ENCODE measurements at regions not wholly inside any gene's neighbourhood (a gene's known extent, or its start where the extent isn't known, plus 50 kb on each side); places are given as distances from the start of the nearest gene placed in this dataset.

DNA sequence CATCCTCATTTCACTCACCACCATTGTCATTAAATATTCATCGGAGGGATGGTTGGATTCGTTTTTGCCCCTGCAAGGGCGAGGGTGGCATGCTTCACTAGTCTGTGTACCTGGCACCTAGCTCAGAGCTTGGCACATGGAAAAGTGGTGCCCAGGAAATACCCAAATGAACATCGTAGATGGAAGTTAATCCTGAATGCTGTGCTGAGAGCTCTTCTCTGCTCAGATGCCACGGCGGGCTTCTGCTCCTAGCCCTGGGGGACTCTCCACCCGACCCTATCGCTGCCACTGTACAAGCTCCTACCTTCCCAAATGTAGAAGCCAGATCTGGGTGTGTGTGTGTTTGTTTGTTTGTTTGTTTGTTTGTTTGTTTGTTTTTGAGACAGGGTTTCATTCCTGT lies 113.0 kb upstream of the ZNF507 start:
- no peaks in the 10 kb centered on the region for H3K4me1 ChIP-seq (ENCODE audit: control insufficient read depth in 2 of 2, insufficient read depth in 2 of 2, low read length in 1 of 2)
- no peak overlapping the region for H3K27ac ChIP-seq (ENCODE audit: low read depth in 2 of 2, low read length in 1 of 2)
- no peaks in the 10 kb centered on the region for H3K36me3 ChIP-seq (ENCODE audit: control insufficient read depth in 2 of 2, insufficient read depth in 2 of 2, low read length in 1 of 2)
- 77 to 83% methylated on average over 8 of the region's 8 CpGs for WGBS, 2 donors
- H3K27me3 ChIP-seq (ENCODE audit: control insufficient read depth in 1 of 2, insufficient read depth in 2 of 2, low read length in 2 of 2): no peaks in the 10 kb centered on the region
- H3K9me3 ChIP-seq (ENCODE audit: control insufficient read depth in 2 of 2, insufficient read depth in 1 of 2, low read depth in 1 of 2, low read length in 1 of 2): no peaks in the 10 kb centered on the region
- no peak overlapping the region for H3K4me3 ChIP-seq (ENCODE audit: low read depth in 1 of 2, low read length in 2 of 2)

DNA sequence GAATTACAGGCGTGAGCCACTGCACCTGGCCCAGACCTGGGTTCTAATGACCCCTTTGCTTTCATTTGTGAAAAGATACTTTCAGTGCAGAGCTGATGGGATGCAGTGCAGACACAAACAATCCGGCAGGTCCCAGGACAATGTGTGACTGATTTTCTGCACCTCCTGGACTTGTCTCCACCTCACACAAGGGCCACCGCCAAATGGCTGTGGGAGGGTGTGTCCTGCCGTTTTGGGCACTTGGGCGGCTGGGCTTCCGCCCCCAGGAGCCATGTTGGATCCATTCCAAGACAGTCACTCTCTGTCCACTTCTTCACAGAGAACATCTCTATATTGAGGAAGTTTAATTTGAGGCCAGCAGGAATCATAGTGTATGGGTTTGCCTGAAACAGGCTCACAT lies 112.3 kb upstream of the ZNF507 start:
- Histone ChIP-seq H3K4me1 (ENCODE audit: control insufficient read depth in 2 of 2, insufficient read depth in 2 of 2, low read length in 1 of 2) (no peaks in the 10 kb centered on the region), H3K27me3 (ENCODE audit: control insufficient read depth in 1 of 2, insufficient read depth in 2 of 2, low read length in 2 of 2) (no peaks in the 10 kb centered on the region), H3K9me3 (ENCODE audit: control insufficient read depth in 2 of 2, insufficient read depth in 1 of 2, low read depth in 1 of 2, low read length in 1 of 2) (peaks cover 0 to 2% of the 10 kb centered on the region in 2 donors), H3K4me3 (ENCODE audit: low read depth in 1 of 2, low read length in 2 of 2) (no peak overlapping the region), H3K36me3 (ENCODE audit: control insufficient read depth in 2 of 2, insufficient read depth in 2 of 2, low read length in 1 of 2) (no peaks in the 10 kb centered on the region), H3K27ac (ENCODE audit: low read depth in 2 of 2, low read length in 1 of 2) (no peak overlapping the region)
- WGBS, 2 donors: 48 to 55% methylated on average over 6 of the region's 6 CpGs

DNA sequence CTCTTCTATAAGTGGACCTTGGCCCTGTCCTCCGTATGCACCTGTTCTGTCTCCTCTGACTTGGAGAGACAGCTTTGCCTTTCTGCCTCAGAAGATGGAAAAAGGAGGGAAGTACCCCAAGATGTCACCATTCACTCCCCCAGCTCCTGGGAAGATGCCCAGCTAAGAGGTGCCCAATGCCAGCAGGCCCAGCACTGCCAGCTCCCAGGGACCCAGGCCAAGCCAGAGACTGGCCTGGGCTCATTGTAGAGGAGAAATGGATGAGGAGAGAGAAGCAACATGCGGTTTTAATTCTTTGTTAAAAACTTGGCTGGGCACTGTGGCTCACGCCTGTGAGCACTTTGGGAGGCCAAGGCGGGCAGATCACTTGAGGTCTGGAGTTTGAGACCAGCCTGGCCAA lies 111.5 kb upstream of the ZNF507 start:
- no peak overlapping the region for H3K27ac ChIP-seq (ENCODE audit: low read depth in 2 of 2, low read length in 1 of 2)
- H3K27me3 ChIP-seq (ENCODE audit: control insufficient read depth in 1 of 2, insufficient read depth in 2 of 2, low read length in 2 of 2): no peaks in the 10 kb centered on the region
- H3K9me3 ChIP-seq (ENCODE audit: control insufficient read depth in 2 of 2, insufficient read depth in 1 of 2, low read depth in 1 of 2, low read length in 1 of 2): peaks cover 0 to 2% of the 10 kb centered on the region in 2 donors
- no peaks in the 10 kb centered on the region for H3K36me3 ChIP-seq (ENCODE audit: control insufficient read depth in 2 of 2, insufficient read depth in 2 of 2, low read length in 1 of 2)
- WGBS, 2 donors: 62 to 67% methylated on average over 4 of the region's 4 CpGs
- H3K4me3 ChIP-seq (ENCODE audit: low read depth in 1 of 2, low read length in 2 of 2): no peak overlapping the region
- no peaks in the 10 kb centered on the region for H3K4me1 ChIP-seq (ENCODE audit: control insufficient read depth in 2 of 2, insufficient read depth in 2 of 2, low read length in 1 of 2)

DNA sequence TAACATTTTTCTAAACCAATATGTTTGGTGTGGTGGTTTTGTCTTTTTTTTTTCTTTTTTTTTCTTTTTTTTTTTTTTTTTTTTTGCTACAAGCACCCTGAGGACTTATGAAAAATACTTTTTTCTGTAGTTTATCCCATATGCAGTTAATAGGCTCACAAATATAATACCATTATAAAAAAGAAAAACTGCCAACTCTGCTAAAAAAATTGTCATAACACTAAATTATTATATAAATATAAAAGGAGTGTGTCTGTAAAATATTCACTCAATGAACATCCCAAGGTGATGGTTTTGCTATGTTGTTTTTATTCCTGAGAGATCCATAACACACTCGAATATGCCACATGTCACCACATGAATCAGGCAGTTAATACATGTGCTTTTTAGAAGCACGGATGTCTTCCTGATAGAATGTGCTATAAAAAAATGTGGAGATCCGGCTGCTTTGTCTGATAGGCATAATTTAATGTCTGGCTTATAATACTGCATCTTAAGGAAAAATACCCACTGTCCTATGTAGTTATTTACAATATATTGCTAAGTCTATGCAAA lies 110.7 kb upstream of the ZNF507 start:
- 54 to 61% methylated on average over 3 of the region's 3 CpGs for WGBS, 2 donors
- no peaks in the 10 kb centered on the region for H3K27me3 ChIP-seq (ENCODE audit: control insufficient read depth in 1 of 2, insufficient read depth in 2 of 2, low read length in 2 of 2)
- H3K27ac ChIP-seq (ENCODE audit: low read depth in 2 of 2, low read length in 1 of 2): no peak overlapping the region
- H3K4me1 ChIP-seq (ENCODE audit: control insufficient read depth in 2 of 2, insufficient read depth in 2 of 2, low read length in 1 of 2): no peaks in the 10 kb centered on the region
- H3K9me3 ChIP-seq (ENCODE audit: control insufficient read depth in 2 of 2, insufficient read depth in 1 of 2, low read depth in 1 of 2, low read length in 1 of 2): peaks cover 0 to 2% of the 10 kb centered on the region in 2 donors
- H3K36me3 ChIP-seq (ENCODE audit: control insufficient read depth in 2 of 2, insufficient read depth in 2 of 2, low read length in 1 of 2): no peaks in the 10 kb centered on the region
- H3K4me3 ChIP-seq (ENCODE audit: low read depth in 1 of 2, low read length in 2 of 2): no peak overlapping the region

DNA sequence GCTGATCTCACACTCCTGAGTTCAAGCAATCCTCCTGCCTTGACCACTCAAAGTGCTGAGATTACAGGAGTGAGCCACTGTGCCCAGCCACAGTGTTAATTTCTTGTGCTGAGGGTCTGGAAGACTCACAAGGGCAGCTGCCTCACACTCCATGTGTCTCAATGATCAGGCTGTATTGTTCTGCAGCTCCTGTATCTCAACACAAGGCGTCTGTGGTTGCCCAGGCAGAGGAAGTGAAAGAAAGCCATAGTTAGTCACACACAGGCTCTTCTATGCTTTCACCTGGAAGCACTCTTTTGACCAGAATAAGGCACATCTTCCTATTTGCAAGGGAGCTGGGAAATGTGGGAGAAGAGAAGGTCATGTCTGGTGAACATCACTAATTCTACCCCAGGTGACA lies 107.3 kb upstream of the ZNF507 start:
- 41 to 42% methylated on average over 1 of the region's 1 CpG for WGBS, 2 donors
- peaks cover 0 to 2% of the 10 kb centered on the region in 2 donors for H3K9me3 ChIP-seq (ENCODE audit: control insufficient read depth in 2 of 2, insufficient read depth in 1 of 2, low read depth in 1 of 2, low read length in 1 of 2)
- H3K4me3 ChIP-seq (ENCODE audit: low read depth in 1 of 2, low read length in 2 of 2): no peak overlapping the region

DNA sequence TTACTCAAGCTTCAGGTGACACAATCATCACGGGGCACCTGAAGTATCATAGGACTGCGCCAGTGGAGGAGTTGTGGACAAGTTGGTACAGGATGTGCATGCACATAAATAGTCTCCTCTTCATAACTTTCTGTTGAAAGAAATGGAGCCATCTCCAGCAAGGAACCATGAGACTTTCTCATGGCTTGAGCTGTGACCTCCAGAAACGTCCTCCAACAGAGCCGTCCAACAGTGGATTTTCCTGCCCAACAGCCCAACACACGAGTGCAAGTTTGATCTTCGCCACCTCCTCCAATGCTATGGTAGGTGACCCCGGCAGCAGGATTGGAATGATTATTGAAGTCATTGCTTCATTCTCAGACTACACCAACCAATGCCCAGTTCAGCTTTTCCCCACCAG lies 105.1 kb upstream of the ZNF507 start:
- Histone ChIP-seq H3K4me3 (ENCODE audit: low read depth in 1 of 2, low read length in 2 of 2) (no peak overlapping the region), H3K4me1 (ENCODE audit: control insufficient read depth in 2 of 2, insufficient read depth in 2 of 2, low read length in 1 of 2) (peaks cover 0 to 3% of the 10 kb centered on the region in 2 donors), H3K36me3 (ENCODE audit: control insufficient read depth in 2 of 2, insufficient read depth in 2 of 2, low read length in 1 of 2) (no peaks in the 10 kb centered on the region), H3K27me3 (ENCODE audit: control insufficient read depth in 1 of 2, insufficient read depth in 2 of 2, low read length in 2 of 2) (no peaks in the 10 kb centered on the region), H3K9me3 (ENCODE audit: control insufficient read depth in 2 of 2, insufficient read depth in 1 of 2, low read depth in 1 of 2, low read length in 1 of 2) (peaks cover 0 to 2% of the 10 kb centered on the region in 2 donors), H3K27ac (ENCODE audit: low read depth in 2 of 2, low read length in 1 of 2) (no peak overlapping the region)
- 85 to 88% methylated on average over 7 of the region's 7 CpGs for WGBS, 2 donors

More for the DNA sequence above, 107.3 kb upstream of the ZNF507 start:
- H3K36me3 ChIP-seq (ENCODE audit: control insufficient read depth in 2 of 2, insufficient read depth in 2 of 2, low read length in 1 of 2): no peaks in the 10 kb centered on the region
- H3K27ac ChIP-seq (ENCODE audit: low read depth in 2 of 2, low read length in 1 of 2): no peak overlapping the region
- H3K4me1 ChIP-seq (ENCODE audit: control insufficient read depth in 2 of 2, insufficient read depth in 2 of 2, low read length in 1 of 2): no peaks in the 10 kb centered on the region
- no peaks in the 10 kb centered on the region for H3K27me3 ChIP-seq (ENCODE audit: control insufficient read depth in 1 of 2, insufficient read depth in 2 of 2, low read length in 2 of 2)

DNA sequence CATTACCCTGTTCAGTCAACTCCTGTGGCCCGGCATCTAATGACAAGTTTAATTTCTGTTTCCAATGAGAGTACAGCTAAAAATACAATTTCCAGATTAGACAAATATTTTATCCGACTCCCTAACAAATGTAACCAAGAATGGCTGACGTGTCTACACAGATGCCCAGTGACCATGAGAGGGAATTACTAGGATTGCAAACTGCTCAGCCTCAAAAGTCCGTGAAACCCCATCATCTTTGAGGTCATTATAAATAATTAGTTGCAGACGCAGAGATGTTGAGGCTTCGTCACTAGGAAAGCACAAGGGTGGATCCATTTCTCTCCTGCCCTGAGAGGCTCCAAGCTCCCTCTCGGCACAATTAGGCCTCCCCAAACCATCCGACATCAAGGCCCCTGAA lies 104.1 kb upstream of the ZNF507 start:
- H3K36me3 ChIP-seq (ENCODE audit: control insufficient read depth in 2 of 2, insufficient read depth in 2 of 2, low read length in 1 of 2): no peaks in the 10 kb centered on the region
- 73 to 76% methylated on average over 8 of the region's 8 CpGs for WGBS, 2 donors

DNA sequence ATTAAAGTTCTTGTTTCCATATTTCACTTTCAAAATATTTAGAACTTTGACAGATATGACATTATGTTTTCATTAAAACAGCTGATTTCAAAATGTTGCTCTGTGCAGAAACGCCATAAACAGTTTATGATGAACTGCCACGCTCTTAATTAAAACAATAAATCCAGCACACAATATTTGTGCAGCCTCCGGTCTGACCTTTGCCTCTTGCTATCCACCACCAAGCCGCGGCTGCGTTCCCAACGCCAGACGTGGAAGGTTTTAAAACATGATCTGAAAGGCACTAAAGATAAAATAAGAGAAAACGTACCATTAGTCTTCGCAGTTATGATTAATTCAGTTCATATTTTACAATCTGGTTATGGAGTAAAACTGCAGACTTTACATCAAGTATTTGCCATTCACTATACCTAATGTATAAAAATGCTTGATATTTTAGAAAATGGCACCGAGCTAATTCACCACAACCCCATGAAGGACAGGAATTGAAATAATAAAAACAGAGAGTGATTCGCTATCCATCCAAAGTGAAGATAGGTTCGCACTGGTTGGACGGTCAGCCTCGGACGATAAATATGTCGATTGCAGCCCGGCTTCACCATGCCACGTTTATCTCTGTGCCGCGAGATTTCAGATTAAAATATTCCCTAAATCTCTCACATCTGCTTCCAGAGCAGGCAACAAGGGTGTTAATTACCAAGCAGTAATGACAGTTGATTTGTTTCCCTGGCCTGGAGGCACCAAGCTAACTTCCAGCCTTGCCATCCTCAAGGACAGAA lies 103.3 kb upstream of the ZNF507 start:
- H3K36me3 ChIP-seq (ENCODE audit: control insufficient read depth in 2 of 2, insufficient read depth in 2 of 2, low read length in 1 of 2): no peaks in the 10 kb centered on the region
- H3K27me3 ChIP-seq (ENCODE audit: control insufficient read depth in 1 of 2, insufficient read depth in 2 of 2, low read length in 2 of 2): no peaks in the 10 kb centered on the region
- WGBS, 2 donors: 73 to 79% methylated on average over 21 of the region's 21 CpGs
- peaks cover 0 to 3% of the 10 kb centered on the region in 2 donors for H3K4me1 ChIP-seq (ENCODE audit: control insufficient read depth in 2 of 2, insufficient read depth in 2 of 2, low read length in 1 of 2)
- no peak overlapping the region for H3K4me3 ChIP-seq (ENCODE audit: low read depth in 1 of 2, low read length in 2 of 2)
- H3K27ac ChIP-seq (ENCODE audit: low read depth in 2 of 2, low read length in 1 of 2): no peak overlapping the region
- peaks cover 0 to 2% of the 10 kb centered on the region in 2 donors for H3K9me3 ChIP-seq (ENCODE audit: control insufficient read depth in 2 of 2, insufficient read depth in 1 of 2, low read depth in 1 of 2, low read length in 1 of 2)

More for the DNA sequence above, 104.1 kb upstream of the ZNF507 start:
- H3K4me3 ChIP-seq (ENCODE audit: low read depth in 1 of 2, low read length in 2 of 2): no peak overlapping the region
- H3K9me3 ChIP-seq (ENCODE audit: control insufficient read depth in 2 of 2, insufficient read depth in 1 of 2, low read depth in 1 of 2, low read length in 1 of 2): peaks cover 0 to 2% of the 10 kb centered on the region in 2 donors
- H3K27me3 ChIP-seq (ENCODE audit: control insufficient read depth in 1 of 2, insufficient read depth in 2 of 2, low read length in 2 of 2): no peaks in the 10 kb centered on the region
- H3K4me1 ChIP-seq (ENCODE audit: control insufficient read depth in 2 of 2, insufficient read depth in 2 of 2, low read length in 1 of 2): peaks cover 0 to 3% of the 10 kb centered on the region in 2 donors
- H3K27ac ChIP-seq (ENCODE audit: low read depth in 2 of 2, low read length in 1 of 2): no peak overlapping the region

DNA sequence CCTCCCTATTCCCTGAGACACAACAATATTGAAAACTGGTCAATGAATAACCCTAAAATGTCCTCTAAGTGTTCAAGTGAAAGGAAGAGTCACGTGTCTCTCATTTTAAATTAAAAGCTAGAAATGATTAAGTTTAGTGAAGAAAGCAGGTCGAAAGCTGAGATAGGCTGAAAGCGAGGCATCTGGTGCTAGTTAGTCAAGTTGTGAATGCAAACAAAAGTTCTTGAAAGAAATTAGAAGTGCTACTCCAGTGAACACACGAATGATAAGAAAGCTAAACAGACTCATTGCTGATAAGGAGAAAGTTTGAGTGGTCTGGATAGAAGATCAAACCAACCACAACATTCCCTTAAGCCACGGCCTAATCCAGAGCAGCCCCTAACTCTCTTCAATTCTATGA lies 99.4 kb upstream of the ZNF507 start:
- Histone ChIP-seq H3K9me3 (ENCODE audit: control insufficient read depth in 2 of 2, insufficient read depth in 1 of 2, low read depth in 1 of 2, low read length in 1 of 2) (no peaks in the 10 kb centered on the region), H3K27me3 (ENCODE audit: control insufficient read depth in 1 of 2, insufficient read depth in 2 of 2, low read length in 2 of 2) (no peaks in the 10 kb centered on the region), H3K36me3 (ENCODE audit: control insufficient read depth in 2 of 2, insufficient read depth in 2 of 2, low read length in 1 of 2) (no peaks in the 10 kb centered on the region), H3K27ac (ENCODE audit: low read depth in 2 of 2, low read length in 1 of 2) (no peak overlapping the region), H3K4me1 (ENCODE audit: control insufficient read depth in 2 of 2, insufficient read depth in 2 of 2, low read length in 1 of 2) (peaks cover 0 to 3% of the 10 kb centered on the region in 2 donors), H3K4me3 (ENCODE audit: low read depth in 1 of 2, low read length in 2 of 2) (no peak overlapping the region)
- WGBS, 2 donors: 38 to 42% methylated on average over 5 of the region's 5 CpGs
